ENCODE measurements at regions not wholly inside any gene's neighbourhood (a gene's known extent, or its start where the extent isn't known, plus 50 kb on each side); places are given as distances from the start of the nearest gene placed in this dataset.

DNA sequence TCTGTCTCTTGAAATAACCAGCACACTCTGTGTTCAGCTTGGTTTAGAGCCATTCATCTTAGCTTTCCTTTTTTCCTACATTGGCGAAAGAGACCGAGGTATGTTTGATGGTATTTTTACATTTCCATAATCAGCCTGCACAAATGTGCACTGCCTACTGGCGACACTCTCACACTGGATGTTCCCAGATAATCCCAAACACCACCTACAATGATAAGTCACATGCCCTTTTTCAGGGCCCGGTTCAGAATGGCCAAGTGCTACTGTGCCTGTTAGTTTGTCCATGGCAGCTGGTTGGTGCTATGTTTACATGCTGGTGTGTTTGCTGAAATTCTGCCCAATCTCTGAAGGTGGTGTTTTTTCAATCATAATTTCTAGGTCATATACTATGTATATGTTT lies 80.8 kb upstream of the NR3C2 start:
- Histone ChIP-seq H3K4me1 (no peaks in the 10 kb centered on the region), H3K27ac (no peak overlapping the region), H3K9me3 (no peaks in the 10 kb centered on the region), H3K4me2 (no peak overlapping the region), H3K4me3 (no peak overlapping the region)
- no peak for ATAC-seq
- TF ChIP-seq, protein P1, sequence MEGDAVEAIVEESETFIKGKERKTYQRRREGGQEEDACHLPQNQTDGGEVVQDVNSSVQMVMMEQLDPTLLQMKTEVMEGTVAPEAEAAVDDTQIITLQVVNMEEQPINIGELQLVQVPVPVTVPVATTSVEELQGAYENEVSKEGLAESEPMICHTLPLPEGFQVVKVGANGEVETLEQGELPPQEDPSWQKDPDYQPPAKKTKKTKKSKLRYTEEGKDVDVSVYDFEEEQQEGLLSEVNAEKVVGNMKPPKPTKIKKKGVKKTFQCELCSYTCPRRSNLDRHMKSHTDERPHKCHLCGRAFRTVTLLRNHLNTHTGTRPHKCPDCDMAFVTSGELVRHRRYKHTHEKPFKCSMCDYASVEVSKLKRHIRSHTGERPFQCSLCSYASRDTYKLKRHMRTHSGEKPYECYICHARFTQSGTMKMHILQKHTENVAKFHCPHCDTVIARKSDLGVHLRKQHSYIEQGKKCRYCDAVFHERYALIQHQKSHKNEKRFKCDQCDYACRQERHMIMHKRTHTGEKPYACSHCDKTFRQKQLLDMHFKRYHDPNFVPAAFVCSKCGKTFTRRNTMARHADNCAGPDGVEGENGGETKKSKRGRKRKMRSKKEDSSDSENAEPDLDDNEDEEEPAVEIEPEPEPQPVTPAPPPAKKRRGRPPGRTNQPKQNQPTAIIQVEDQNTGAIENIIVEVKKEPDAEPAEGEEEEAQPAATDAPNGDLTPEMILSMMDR (IDR thresholded peaks at IDR 0.05): no peak
- TF ChIP-seq, protein P2, sequence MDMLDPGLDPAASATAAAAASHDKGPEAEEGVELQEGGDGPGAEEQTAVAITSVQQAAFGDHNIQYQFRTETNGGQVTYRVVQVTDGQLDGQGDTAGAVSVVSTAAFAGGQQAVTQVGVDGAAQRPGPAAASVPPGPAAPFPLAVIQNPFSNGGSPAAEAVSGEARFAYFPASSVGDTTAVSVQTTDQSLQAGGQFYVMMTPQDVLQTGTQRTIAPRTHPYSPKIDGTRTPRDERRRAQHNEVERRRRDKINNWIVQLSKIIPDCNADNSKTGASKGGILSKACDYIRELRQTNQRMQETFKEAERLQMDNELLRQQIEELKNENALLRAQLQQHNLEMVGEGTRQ (IDR thresholded peaks at IDR 0.05): no peak
- TF ChIP-seq POLR2A (IDR thresholded peaks at IDR 0.05; ENCODE audit: low read length) (no peak), FOXS1 (CRISPR knock-in tag; IDR thresholded peaks at IDR 0.05) (no peak), NPAS2 (CRISPR knock-in tag; IDR thresholded peaks at IDR 0.05; ENCODE audit: borderline replicate concordance) (no peak), RNF2 (IDR thresholded peaks at IDR 0.05; ENCODE audit: borderline replicate concordance, low read depth) (no peak), SREBF2 (IDR thresholded peaks at IDR 0.05) (no peak), RARB (CRISPR knock-in tag; IDR thresholded peaks at IDR 0.05) (no peak), HEYL (CRISPR knock-in tag; IDR thresholded peaks at IDR 0.05) (no peak), CHD2 (IDR thresholded peaks at IDR 0.05; ENCODE audit: low read length, partially characterized antibody) (no peak), CBX8 (IDR thresholded peaks at IDR 0.05) (no peak), ZFP36 (IDR thresholded peaks at IDR 0.05; ENCODE audit: borderline replicate concordance, partially characterized antibody) (no peak), MAZ (IDR thresholded peaks at IDR 0.05; ENCODE audit: borderline replicate concordance, low read depth, low read length) (no peak), ESRRA (IDR thresholded peaks at IDR 0.05; ENCODE audit: borderline replicate concordance, low read length) (no peak), CEBPB (IDR thresholded peaks at IDR 0.05) (no peak), HOXB13 (CRISPR knock-in tag; IDR thresholded peaks at IDR 0.05; ENCODE audit: low read depth) (no peak), KDM5A (IDR thresholded peaks at IDR 0.05) (no peak), EP300 (IDR thresholded peaks at IDR 0.05) (no peak), FOSB (CRISPR knock-in tag; IDR thresholded peaks at IDR 0.05) (no peak)
- TF ChIP-seq, protein P3, sequence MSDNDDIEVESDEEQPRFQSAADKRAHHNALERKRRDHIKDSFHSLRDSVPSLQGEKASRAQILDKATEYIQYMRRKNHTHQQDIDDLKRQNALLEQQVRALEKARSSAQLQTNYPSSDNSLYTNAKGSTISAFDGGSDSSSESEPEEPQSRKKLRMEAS (IDR thresholded peaks at IDR 0.05): no peak
- FAIRE-seq: no peak
- POLR2A ChIA-PET: no interaction called here
- WGBS (ENCODE audit: missing lambda C conversion rate): 43% methylated on average over 4 of the region's 4 CpGs
- no peak for DNase-seq (ENCODE audit: low read depth in 1 of 2, low spot score in 1 of 2)
- CTCF ChIA-PET: no interaction called here

DNA sequence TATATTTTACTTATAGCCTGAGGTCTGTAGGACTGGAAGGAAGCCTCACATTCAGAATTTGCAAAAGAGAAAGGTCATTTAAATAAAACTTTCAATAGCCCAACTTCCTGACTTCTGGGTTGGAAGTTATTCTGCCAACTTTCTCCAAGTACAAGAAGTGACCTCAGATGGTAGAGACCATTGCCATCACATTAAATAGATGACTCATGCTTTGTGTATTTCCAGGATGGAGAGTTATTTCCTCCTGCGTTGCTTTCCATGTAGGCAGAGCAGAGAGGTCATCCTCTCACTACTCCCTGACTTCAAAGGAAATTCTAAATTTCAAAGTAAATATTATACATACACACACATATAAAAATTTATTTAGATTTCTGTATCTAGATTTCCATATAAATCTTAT lies 73.0 kb upstream of the NR3C2 start:
- Histone ChIP-seq H3K9me3 (no peaks in the 10 kb centered on the region), H3K4me1 (no peaks in the 10 kb centered on the region), H3K4me2 (no peak overlapping the region), H3K4me3 (no peak overlapping the region), H3K27ac (no peak overlapping the region)
- DNase-seq (ENCODE audit: low read depth in 1 of 2, low spot score in 1 of 2) (no peak), ATAC-seq (no peak), FAIRE-seq (no peak)
- ChIA-PET POLR2A (no interaction called here), CTCF (no interaction called here)
- TF ChIP-seq POLR2AphosphoS2 (conservative IDR thresholded peaks at IDR 0.05; ENCODE audit: low read length) (no peak), HOXB13 (CRISPR knock-in tag; IDR thresholded peaks at IDR 0.05; ENCODE audit: low read depth) (no peak), ESRRA (IDR thresholded peaks at IDR 0.05; ENCODE audit: borderline replicate concordance, low read length) (no peak), MAZ (IDR thresholded peaks at IDR 0.05; ENCODE audit: borderline replicate concordance, low read depth, low read length) (no peak), NPAS2 (CRISPR knock-in tag; IDR thresholded peaks at IDR 0.05; ENCODE audit: borderline replicate concordance) (no peak), MAFK (IDR thresholded peaks at IDR 0.05; ENCODE audit: partially characterized antibody) (no peak), CHD4 (IDR thresholded peaks at IDR 0.05; ENCODE audit: borderline replicate concordance) (no peak), TFCP2L1 (CRISPR knock-in tag; IDR thresholded peaks at IDR 0.05) (no peak), HDAC2 (IDR thresholded peaks at IDR 0.05) (no peak), CHD2 (IDR thresholded peaks at IDR 0.05; ENCODE audit: low read length, partially characterized antibody) (no peak)
- TF ChIP-seq, protein P4, sequence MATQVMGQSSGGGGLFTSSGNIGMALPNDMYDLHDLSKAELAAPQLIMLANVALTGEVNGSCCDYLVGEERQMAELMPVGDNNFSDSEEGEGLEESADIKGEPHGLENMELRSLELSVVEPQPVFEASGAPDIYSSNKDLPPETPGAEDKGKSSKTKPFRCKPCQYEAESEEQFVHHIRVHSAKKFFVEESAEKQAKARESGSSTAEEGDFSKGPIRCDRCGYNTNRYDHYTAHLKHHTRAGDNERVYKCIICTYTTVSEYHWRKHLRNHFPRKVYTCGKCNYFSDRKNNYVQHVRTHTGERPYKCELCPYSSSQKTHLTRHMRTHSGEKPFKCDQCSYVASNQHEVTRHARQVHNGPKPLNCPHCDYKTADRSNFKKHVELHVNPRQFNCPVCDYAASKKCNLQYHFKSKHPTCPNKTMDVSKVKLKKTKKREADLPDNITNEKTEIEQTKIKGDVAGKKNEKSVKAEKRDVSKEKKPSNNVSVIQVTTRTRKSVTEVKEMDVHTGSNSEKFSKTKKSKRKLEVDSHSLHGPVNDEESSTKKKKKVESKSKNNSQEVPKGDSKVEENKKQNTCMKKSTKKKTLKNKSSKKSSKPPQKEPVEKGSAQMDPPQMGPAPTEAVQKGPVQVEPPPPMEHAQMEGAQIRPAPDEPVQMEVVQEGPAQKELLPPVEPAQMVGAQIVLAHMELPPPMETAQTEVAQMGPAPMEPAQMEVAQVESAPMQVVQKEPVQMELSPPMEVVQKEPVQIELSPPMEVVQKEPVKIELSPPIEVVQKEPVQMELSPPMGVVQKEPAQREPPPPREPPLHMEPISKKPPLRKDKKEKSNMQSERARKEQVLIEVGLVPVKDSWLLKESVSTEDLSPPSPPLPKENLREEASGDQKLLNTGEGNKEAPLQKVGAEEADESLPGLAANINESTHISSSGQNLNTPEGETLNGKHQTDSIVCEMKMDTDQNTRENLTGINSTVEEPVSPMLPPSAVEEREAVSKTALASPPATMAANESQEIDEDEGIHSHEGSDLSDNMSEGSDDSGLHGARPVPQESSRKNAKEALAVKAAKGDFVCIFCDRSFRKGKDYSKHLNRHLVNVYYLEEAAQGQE (IDR thresholded peaks at IDR 0.05): no peak
- TF ChIP-seq, protein P5, sequence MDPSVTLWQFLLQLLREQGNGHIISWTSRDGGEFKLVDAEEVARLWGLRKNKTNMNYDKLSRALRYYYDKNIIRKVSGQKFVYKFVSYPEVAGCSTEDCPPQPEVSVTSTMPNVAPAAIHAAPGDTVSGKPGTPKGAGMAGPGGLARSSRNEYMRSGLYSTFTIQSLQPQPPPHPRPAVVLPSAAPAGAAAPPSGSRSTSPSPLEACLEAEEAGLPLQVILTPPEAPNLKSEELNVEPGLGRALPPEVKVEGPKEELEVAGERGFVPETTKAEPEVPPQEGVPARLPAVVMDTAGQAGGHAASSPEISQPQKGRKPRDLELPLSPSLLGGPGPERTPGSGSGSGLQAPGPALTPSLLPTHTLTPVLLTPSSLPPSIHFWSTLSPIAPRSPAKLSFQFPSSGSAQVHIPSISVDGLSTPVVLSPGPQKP (IDR thresholded peaks at IDR 0.05; ENCODE audit: low read depth, low read length): no peak
- TF ChIP-seq, protein P6, sequence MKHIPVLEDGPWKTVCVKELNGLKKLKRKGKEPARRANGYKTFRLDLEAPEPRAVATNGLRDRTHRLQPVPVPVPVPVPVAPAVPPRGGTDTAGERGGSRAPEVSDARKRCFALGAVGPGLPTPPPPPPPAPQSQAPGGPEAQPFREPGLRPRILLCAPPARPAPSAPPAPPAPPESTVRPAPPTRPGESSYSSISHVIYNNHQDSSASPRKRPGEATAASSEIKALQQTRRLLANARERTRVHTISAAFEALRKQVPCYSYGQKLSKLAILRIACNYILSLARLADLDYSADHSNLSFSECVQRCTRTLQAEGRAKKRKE (CRISPR knock-in tag; IDR thresholded peaks at IDR 0.05; ENCODE audit: low read depth): no peak
- WGBS (ENCODE audit: missing lambda C conversion rate): 5% methylated on average over 1 of the region's 1 CpG
